Hematopoietic multipotent progenitor cell treated with erythropoietin and hydrocortisone succinate and interleukin-3 and kit ligand, for 8 days (in vitro differentiated cells): ENCODE measurements at regions not wholly inside any gene's neighbourhood (a gene's known extent, or its start where the extent isn't known, plus 50 kb on each side); places are given as distances from the start of the nearest gene placed in this dataset.
A peak's percentile ranks its signal among the peaks of the same experiment; 100 is the strongest.
"Not testable (repeated sequence)": the region's sequence is repeated elsewhere in the genome, so short reads cannot be mapped to it uniquely, and the experiment has no call there.

Experiments used
- DNase-seq: peaks from one replicate; pipeline ENCODE4 v3.0.0-alpha.2; 2015

DNA sequence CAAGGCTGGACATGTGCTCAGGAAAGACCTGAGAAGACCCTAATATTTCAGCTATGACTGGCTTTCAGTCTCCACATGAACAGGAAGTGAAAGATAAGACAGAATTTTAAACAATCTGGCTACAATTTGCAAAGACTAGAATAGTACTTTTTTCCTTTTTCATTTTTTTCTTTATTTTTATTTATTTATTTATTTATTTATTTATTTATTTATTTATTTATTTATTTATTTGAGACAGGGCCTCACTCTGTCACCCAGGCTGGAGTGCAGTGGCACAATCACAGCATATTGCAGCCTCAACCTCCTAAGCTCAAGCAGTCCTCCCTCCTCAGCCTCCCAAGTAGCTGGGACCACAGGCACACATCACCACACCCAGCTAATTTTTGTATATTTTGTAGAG, 61.1 kb upstream of the PHF6 start:
- DNase-seq = not testable (repeated sequence)

DNA sequence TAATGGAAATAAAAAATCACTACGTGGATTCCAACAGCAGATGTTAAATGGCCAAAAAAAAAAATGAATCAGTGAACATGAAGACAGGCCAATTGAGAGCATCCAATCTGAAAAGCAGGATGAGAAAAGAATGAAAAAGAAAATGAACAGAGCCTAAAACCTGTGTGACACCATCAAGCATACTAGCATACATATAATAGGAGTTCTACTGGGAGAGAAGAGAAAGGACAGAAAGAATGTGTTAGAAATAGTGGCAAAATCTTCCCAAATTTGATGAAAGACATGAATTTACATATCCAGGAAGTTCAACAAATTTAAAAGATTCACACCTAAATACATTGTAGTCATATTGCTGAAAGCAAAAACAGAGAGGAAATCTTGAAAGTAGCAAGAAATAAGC, 59.7 kb upstream of the PHF6 start:
- DNase-seq = no peak

- peak; percentile 81 for DNase-seq
Measured at GRCh38 chrX:134315866-134316265, 57.2 kb upstream of the PHF6 start.
